GM12892 (cell line): ENCODE measurements at regions not wholly inside any gene's neighbourhood (a gene's known extent, or its start where the extent isn't known, plus 50 kb on each side); places are given as distances from the start of the nearest gene placed in this dataset.

Experiments
- POLR2A ChIP-seq: IDR thresholded peaks from 2 replicates; pipeline ENCODE4 v1.6.1; 2011; ENCODE audit warnings: low read depth, low read length, control low read depth
- TAF1 ChIP-seq: IDR thresholded peaks from 2 replicates; pipeline ENCODE4 v1.6.1; 2011; ENCODE audit warnings: low read depth, mild to moderate bottlenecking, control low read depth, low read length, borderline replicate concordance

DNA sequence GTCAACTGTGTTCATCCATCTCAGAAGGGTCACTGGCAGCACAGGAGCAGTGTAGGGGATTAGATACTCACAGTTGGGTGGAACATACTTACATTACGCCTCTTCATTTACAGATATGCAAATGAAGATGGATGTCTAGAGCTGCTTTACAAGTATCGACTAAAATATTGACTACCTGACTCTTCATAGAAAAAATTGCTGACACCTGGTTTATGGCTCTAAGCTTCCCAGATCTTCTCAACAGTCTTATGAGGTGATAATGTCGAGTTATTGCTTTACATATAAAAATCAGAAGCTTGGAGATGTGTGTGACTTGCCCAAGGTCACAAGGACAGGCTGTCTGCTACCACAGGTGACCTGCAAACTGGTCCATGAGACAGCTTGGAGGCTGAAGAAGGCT lies 677.2 kb downstream of the TYW1 start:
- no peak for TF ChIP-seq TAF1
- TF ChIP-seq POLR2A = no peak
